GM18951 (cell line): ENCODE measurements at regions not wholly inside any gene's neighbourhood (a gene's known extent, or its start where the extent isn't known, plus 50 kb on each side); places are given as distances from the start of the nearest gene placed in this dataset.

Experiments
- POLR2A ChIP-seq: IDR thresholded peaks from 4 replicates; pipeline ENCODE4 v1.6.1; 2011; ENCODE audit warnings: mild to moderate bottlenecking; ENCODE audit not compliant: insufficient read length, insufficient read depth; ENCODE audit errors: extremely low read depth
- in situ Hi-C: fragments of 300-500 bp; cut with MboI; formaldehyde crosslinking; loops from one replicate; pipeline ENCODE4 v1.12.0; 2022; ENCODE audit warnings: low sequenced_read_pairs, mixed read lengths, inconsistent platforms; ENCODE audit not compliant: unreplicated experiment

- TF ChIP-seq POLR2A, result no peak
- in situ Hi-C loops, result no loop called here
Measured at GRCh38 chr3:25844891-25845290, 55.0 kb downstream of the OXSM start.

DNA sequence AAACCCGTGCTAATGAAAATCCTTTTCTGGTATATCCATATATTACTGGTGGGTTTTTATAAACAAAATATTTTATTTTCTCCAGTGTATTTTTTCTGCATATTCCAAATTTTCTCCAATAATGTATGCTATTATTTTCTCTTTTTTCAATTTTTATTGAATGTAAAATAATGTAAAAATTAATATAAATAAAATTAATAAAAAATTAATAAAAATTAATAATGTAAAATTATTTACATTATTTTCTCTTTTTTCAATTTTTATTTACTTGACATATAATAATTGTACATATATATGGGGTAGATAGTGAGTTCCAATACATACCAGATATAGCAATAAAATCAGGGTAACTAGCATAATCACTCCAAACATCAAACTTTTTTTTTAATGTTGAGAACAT is 56.4 kb downstream of the OXSM start:
- in situ Hi-C loops, result no loop called here
- no peak for TF ChIP-seq POLR2A

DNA sequence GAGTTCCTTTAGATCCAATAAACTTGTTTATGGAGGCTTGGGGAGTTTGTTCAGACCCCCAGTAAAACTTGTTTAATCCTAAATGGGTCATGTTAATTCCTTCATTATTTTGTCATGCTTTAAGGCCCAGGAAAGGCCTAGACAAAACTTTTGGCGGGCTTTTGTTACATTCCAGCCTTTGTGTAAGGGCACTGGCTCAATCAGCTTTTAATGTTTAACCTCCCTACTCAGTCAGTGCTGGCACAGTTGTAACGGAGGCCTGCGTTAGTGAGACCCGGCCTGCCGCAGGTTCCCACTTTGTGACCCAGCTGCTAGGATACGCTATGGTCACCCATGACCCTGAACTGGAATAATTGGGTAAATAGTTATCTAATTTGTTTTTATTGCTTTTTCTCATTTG is 59.2 kb downstream of the OXSM start:
- TF ChIP-seq POLR2A, result no peak
- in situ Hi-C loops, result no loop called here

DNA sequence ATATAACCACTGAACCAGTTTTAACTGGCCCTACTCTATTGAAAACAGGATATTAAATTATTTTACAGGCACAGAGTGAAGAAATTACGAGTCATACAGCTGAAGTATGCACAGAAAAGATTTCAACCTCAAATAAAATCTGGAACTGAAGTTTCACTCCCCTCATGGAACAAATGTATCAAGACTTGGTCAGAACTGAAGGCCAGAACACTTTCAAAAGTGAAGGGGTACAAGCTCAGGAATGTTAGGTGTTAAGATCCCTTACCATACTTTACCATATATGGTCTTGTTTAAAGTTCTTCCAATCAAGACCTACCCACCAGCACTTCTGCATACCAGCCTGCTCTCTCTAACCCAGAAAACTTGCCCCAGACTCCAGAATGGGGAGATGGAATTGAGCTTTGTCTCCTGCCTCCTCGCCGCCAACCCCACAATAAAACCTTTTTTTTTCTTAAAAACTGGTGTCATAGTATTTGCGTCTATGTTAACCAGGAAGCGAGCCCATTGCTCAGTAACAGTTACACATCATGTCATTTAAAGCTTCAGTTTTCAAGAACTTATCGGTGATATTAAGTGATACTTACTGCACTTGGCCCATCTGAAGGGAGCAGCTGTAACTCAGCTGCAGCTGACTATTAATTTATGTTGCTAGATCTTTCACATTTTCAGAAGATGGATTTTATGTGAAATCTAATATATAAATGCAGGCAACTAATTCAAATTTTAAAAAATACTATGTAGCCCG is 59.9 kb downstream of the OXSM start:
- TF ChIP-seq POLR2A, result no peak
- in situ Hi-C loops, result loop anchor here (25.0 kb wide), 1 partner anchor 188 kb away; the partner anchor contains the start of gene TOP2B

GRCh38 chr3:25851693-25852259 is 61.9 kb downstream of the OXSM start:
- in situ Hi-C loops, result loop anchor here (25.0 kb wide), 1 partner anchor 189 kb away; the partner anchor contains the start of gene TOP2B

DNA sequence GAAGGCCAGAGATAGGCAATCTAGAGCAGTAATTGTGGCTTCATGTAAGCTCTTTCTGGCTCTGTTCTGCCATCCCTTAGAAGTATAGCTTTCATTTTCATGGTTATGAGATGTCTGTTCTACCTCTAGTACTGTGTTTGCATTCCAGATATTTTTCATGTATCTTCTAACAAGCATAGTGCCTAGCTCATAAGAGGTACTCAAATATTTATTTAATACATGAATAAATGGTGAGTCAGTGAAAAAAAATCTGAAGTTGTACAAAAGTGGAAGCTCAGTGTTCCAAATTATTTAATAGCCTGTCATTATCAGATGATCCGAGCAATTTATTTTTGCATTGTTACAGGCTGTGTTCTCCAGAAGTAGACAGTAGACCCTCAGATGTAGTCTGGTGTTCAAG is 64.3 kb downstream of the OXSM start:
- TF ChIP-seq POLR2A, result no peak
- in situ Hi-C loops, result loop anchor here (25.0 kb wide), 1 partner anchor 192 kb away; the partner anchor contains the start of gene TOP2B

- TF ChIP-seq POLR2A, result no peak
- in situ Hi-C loops, result loop anchor here (25.0 kb wide), 1 partner anchor 192 kb away; the partner anchor contains the start of gene TOP2B
Measured at GRCh38 chr3:25854635-25855034, 64.7 kb downstream of the OXSM start.

DNA sequence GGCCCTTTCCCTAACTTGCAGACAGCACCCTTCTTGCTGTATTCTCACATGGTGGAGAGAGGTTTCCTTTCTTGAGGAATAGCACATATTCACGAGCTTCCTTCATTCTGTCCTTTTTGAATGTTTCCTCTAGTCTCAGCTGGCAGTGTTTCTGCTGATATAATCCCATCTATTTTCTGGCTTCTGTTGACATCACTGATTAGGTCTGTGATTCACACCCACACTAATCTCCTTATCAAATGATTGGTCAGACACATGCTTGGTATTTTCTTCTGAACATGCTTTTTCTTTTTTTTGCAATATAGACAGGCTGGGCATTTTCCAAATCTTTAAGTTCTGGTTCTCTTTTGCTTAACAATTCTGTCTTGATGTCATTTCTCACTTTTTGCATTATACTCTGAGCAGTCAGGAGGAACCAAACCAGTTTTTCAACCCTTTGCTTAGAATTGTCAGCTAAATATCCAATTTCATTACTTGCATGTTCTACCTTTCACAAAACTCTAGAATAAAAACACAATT is 65.4 kb downstream of the OXSM start:
- TF ChIP-seq POLR2A, result no peak
- in situ Hi-C loops, result loop anchor here (25.0 kb wide), 1 partner anchor 193 kb away; the partner anchor contains the start of gene TOP2B

DNA sequence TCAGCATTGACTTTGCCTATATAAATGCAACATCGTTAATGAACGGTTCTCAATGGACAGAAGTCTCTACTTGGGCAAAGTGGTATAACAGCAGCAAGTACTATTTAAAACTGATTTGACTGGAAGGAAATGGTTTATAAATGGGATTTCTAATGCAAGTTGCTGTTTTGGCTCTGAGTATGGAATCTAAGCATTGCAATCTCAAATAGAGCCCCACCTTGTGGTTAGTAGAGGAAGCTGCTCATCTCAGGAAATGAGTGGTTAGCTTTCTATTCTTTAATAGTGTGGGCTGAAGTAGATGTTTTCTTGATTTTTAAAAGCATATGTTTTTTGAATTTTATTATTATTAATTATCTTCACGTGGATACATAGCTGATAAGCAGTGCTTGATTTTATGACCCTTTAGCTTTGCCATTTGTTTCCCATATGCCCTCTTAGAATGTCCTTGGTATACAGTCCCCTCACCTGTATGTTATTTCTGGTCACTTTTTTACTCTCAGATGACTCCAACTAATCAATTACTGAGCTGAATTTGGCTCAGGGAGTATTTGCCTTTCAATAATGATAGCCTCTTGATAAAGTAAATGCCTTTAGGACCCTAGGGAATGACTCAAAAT is 67.1 kb downstream of the OXSM start:
- no peak for TF ChIP-seq POLR2A

GRCh38 chr3:25861566-25861965 is 71.7 kb downstream of the OXSM start:
- in situ Hi-C loops, result loop anchor here (25.0 kb wide), 1 partner anchor 199 kb away; the partner anchor contains the start of gene TOP2B
- no peak for TF ChIP-seq POLR2A

More for the DNA sequence above, 67.1 kb downstream of the OXSM start:
- in situ Hi-C loops, result loop anchor here (25.0 kb wide), 1 partner anchor 195 kb away; the partner anchor contains the start of gene TOP2B

DNA sequence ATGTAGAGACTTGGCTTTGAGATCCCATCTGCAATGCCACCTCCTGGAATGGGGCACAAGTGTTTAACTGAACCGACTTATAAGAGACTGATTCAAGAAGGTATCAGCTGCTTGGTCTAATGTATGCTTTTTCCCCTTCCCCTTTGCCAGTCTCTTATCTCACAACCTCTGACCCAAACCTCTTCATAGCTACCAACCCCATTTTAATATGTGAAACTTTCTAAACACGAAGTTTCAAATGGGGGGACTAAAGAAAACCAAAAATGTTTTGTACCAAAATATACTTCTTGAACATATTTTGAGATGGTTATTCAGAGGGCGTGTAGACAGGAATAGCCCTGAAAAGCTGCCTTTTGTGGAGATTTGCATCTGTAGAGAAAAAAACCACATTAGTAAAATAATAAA is 73.1 kb downstream of the OXSM start:
- no peak for TF ChIP-seq POLR2A
- in situ Hi-C loops, result loop anchor here (25.0 kb wide), 1 partner anchor 201 kb away; the partner anchor contains the start of gene TOP2B

- in situ Hi-C loops, result loop anchor here (25.0 kb wide), 1 partner anchor 201 kb away; the partner anchor contains the start of gene TOP2B
- no peak for TF ChIP-seq POLR2A
Measured at GRCh38 chr3:25863416-25863959, 73.6 kb downstream of the OXSM start.

- TF ChIP-seq POLR2A, result no peak
- in situ Hi-C loops, result loop anchor here (25.0 kb wide), 1 partner anchor 208 kb away; the partner anchor contains the start of gene TOP2B
Measured at GRCh38 chr3:25870452-25870851, 80.6 kb downstream of the OXSM start.

DNA sequence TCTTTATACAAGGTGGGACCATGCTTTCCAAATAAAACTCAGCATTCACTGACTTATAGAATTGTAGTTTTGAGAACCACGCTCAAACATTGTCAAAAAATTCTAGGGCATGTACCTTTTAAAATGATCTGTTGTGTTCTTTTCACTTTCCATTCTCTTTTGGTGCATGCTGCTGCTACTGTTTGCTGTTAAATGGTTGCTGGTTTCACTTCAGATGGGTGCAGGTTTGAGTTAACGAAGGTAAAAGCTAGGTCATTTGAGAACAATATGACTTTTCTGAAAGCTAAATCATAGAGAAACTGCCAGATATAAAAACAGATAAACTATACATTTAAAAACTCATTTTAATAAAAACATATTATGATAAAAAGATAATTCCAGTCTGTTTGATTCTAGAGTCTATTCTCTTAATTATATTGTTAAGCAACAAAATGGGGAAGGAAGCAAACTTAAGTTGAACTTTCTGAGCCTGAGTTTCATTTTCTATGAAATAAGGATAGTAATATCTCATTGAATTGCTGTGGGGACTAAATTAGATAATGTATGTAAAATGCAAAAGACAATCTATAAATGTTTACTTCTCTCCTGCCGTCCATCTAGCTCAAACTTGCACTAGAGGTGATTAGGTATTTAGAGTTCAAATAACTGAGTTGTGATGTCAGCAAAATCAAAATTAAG is 82.4 kb downstream of the OXSM start:
- TF ChIP-seq POLR2A, result no peak
- in situ Hi-C loops, result loop anchor here (25.0 kb wide), 1 partner anchor 210 kb away; the partner anchor contains the start of gene TOP2B
